H9 (cell line): ENCODE measurements at regions not wholly inside any gene's neighbourhood (a gene's known extent, or its start where the extent isn't known, plus 50 kb on each side); places are given as distances from the start of the nearest gene placed in this dataset.

Experiments used
- DNase-seq: peaks from one replicate; pipeline ENCODE4 v3.0.0-alpha.2; 2017
- H2AFZ ChIP-seq: one replicate; pipeline ENCODE4 v1.6.1; 2013; ENCODE audit warnings: mild to moderate bottlenecking, low read length, control low read depth, moderate library complexity
- H2AK5ac ChIP-seq: 2 replicates; pipeline ENCODE4 v1.6.1; 2013; ENCODE audit warnings: low read length, control low read depth, mixed read lengths; ENCODE audit not compliant: insufficient read length
- H2BK120ac ChIP-seq: one replicate; pipeline ENCODE4 v1.6.1; 2013; ENCODE audit warnings: low read depth, mild to moderate bottlenecking, low read length, control low read depth, inconsistent platforms; ENCODE audit not compliant: poor library complexity, severe bottlenecking
- H2BK12ac ChIP-seq: 2 replicates; pipeline ENCODE4 v1.6.1; 2013; ENCODE audit warnings: low read length, control low read depth, mixed read lengths, low read depth; ENCODE audit not compliant: insufficient read length
- H2BK15ac ChIP-seq: 2 replicates; pipeline ENCODE4 v1.6.1; 2013; ENCODE audit warnings: low read depth, low read length, control low read depth
- H2BK20ac ChIP-seq: one replicate; pipeline ENCODE4 v1.6.1; 2013; ENCODE audit warnings: low read depth, mild to moderate bottlenecking, low read length, control low read depth, inconsistent platforms; ENCODE audit not compliant: poor library complexity, severe bottlenecking
- H2BK5ac ChIP-seq: 2 replicates; pipeline ENCODE4 v1.6.1; 2013; ENCODE audit warnings: low read length, control low read depth, mixed read lengths; ENCODE audit not compliant: insufficient read length
- H3K14ac ChIP-seq: 2 replicates; pipeline ENCODE4 v1.6.1; 2013; ENCODE audit warnings: low read length, control low read depth; ENCODE audit not compliant: insufficient read depth
- H3K18ac ChIP-seq: 2 replicates; pipeline ENCODE4 v1.6.1; 2013; ENCODE audit warnings: low read depth, mild to moderate bottlenecking, mixed read lengths, low read length, control low read depth; ENCODE audit not compliant: insufficient read length
- H3K23ac ChIP-seq: 2 replicates; pipeline ENCODE4 v1.6.1; 2013; ENCODE audit warnings: low read length, control low read depth, mixed read lengths, low read depth; ENCODE audit not compliant: insufficient read length
- H3K23me2 ChIP-seq: 2 replicates; pipeline ENCODE4 v1.6.1; 2013; ENCODE audit warnings: low read depth, mild to moderate bottlenecking, mixed read lengths, low read length, control low read depth; ENCODE audit not compliant: insufficient read length, poor library complexity, severe bottlenecking
- H3K27ac ChIP-seq: 2 replicates; pipeline ENCODE4 v1.5.1; 2013; ENCODE audit warnings: low read length, control low read depth, mixed read lengths, low read depth; ENCODE audit not compliant: insufficient read length
- H3K27me3 ChIP-seq: 2 replicates; pipeline ENCODE4 v1.6.1; 2013; ENCODE audit warnings: low read length, control low read depth, inconsistent platforms; ENCODE audit not compliant: insufficient read depth
- H3K4ac ChIP-seq: 2 replicates; pipeline ENCODE4 v1.6.1; 2013; ENCODE audit warnings: low read depth, mild to moderate bottlenecking, control low read depth, inconsistent platforms, low read length, moderate library complexity
- H3K4me1 ChIP-seq: 2 replicates; pipeline ENCODE4 v1.6.1; 2013; ENCODE audit warnings: low read length, control low read depth, inconsistent platforms; ENCODE audit not compliant: insufficient read depth
- H3K4me2 ChIP-seq: 2 replicates; pipeline ENCODE4 v1.6.1; 2013; ENCODE audit warnings: low read length, control low read depth, mixed read lengths; ENCODE audit not compliant: insufficient read length, insufficient read depth
- H3K56ac ChIP-seq: 2 replicates; pipeline ENCODE4 v1.6.1; 2013; ENCODE audit warnings: low read depth, mild to moderate bottlenecking, mixed read lengths, low read length, control low read depth; ENCODE audit not compliant: insufficient read length
- H3K79me1 ChIP-seq: 2 replicates; pipeline ENCODE4 v1.6.1; 2013; ENCODE audit warnings: low read depth, mild to moderate bottlenecking, moderate library complexity, low read length, control low read depth, inconsistent platforms; ENCODE audit not compliant: insufficient read depth, poor library complexity, severe bottlenecking
- H3K79me2 ChIP-seq: 2 replicates; pipeline ENCODE4 v1.6.1; 2013; ENCODE audit warnings: low read length, control low read depth, inconsistent platforms; ENCODE audit not compliant: insufficient read depth
- H3K9ac ChIP-seq: 2 replicates; pipeline ENCODE4 v1.6.1; 2013; ENCODE audit warnings: low read length, control low read depth, mixed read lengths; ENCODE audit not compliant: insufficient read length; ENCODE audit errors: extremely low read depth
- H3K9me3 ChIP-seq: one replicate; pipeline ENCODE4 v1.6.1; 2013; ENCODE audit warnings: low read depth, low read length, inconsistent platforms; ENCODE audit not compliant: control insufficient read depth
- H3T11ph ChIP-seq: one replicate; pipeline ENCODE4 v1.6.1; 2013; ENCODE audit warnings: mild to moderate bottlenecking, low read length, control low read depth, inconsistent platforms
- H4K20me1 ChIP-seq: one replicate; pipeline ENCODE4 v1.6.1; 2013; ENCODE audit not compliant: control insufficient read depth, insufficient read length, insufficient read depth
- H4K5ac ChIP-seq: 2 replicates; pipeline ENCODE4 v1.6.1; 2013; ENCODE audit warnings: low read depth, mild to moderate bottlenecking, mixed read lengths, low read length, control low read depth; ENCODE audit not compliant: insufficient read length
- H4K8ac ChIP-seq: replicated peaks from 2 replicates; pipeline ENCODE4 v1.6.1; 2013; ENCODE audit warnings: low read length, control low read depth, mixed read lengths, low read depth; ENCODE audit not compliant: insufficient read length
- H4K91ac ChIP-seq: 2 replicates; pipeline ENCODE4 v1.6.1; 2013; ENCODE audit warnings: low read depth, mild to moderate bottlenecking, moderate library complexity, mixed read lengths, low read length, control low read depth; ENCODE audit not compliant: insufficient read length
- H3K27ac Mint-ChIP-seq, 3 experiments: 2 replicates in 2 of 3; 3 replicates in 1 of 3; pipeline ENCODE4 v1.8.0; 2020 to 2021; ENCODE audit warnings: mixed read lengths in 3 of 3, mild to moderate bottlenecking in 1 of 3, moderate library complexity in 1 of 3
- H3K27me3 Mint-ChIP-seq: 2 replicates; pipeline ENCODE4 v1.8.0; 2021; ENCODE audit warnings: low read depth, mild to moderate bottlenecking, moderate library complexity, mixed read lengths
- H3K36me3 Mint-ChIP-seq, 3 experiments: 2 replicates in 2 of 3; 3 replicates in 1 of 3; pipeline ENCODE4 v1.8.0; 2020 to 2021; ENCODE audit warnings: low read depth in 3 of 3, mixed read lengths in 3 of 3; ENCODE audit not compliant: insufficient read depth in 1 of 3
- H3K4me1 Mint-ChIP-seq, 2 experiments: 2 replicates each; pipeline ENCODE4 v1.8.0; 2020; ENCODE audit warnings: mixed read lengths in 2 of 2
- H3K4me3 Mint-ChIP-seq, 2 experiments: 2 replicates in 1 of 2; 3 replicates in 1 of 2; pipeline ENCODE4 v1.8.0; 2020 to 2021; ENCODE audit warnings: mild to moderate bottlenecking in 2 of 2, mixed read lengths in 2 of 2, moderate library complexity in 1 of 2
- H3K9me3 Mint-ChIP-seq, 2 experiments: 2 replicates in 1 of 2; 3 replicates in 1 of 2; pipeline ENCODE4 v1.8.0; 2020; ENCODE audit warnings: mild to moderate bottlenecking in 2 of 2, mixed read lengths in 2 of 2, moderate library complexity in 1 of 2
- CTCF ChIP-seq: fragments of 200-600 bp; sonication (generic); conservative IDR thresholded peaks from 3 replicates; pipeline ENCODE4 v1.8.0; 2021; ENCODE audit warnings: antibody characterized with exemption, mild to moderate bottlenecking
- WGBS: extraction: QIAGEN DNeasy Blood & Tissue Kit; methylation state at CpG from one replicate; pipeline ENCODE4 v1.1.7; 2013; ENCODE audit warnings: missing lambda C conversion rate, low lambda C conversion rate, mixed read lengths; ENCODE audit not compliant: insufficient read length; ENCODE audit errors: extremely low coverage; 5-methylcytosine and 5-hydroxymethylcytosine counted together

GRCh38 chr16:16972831-16973230 lies 497.9 kb downstream of the XYLT1 start:
- Histone ChIP-seq H3K4ac (no peak overlapping the region), H3K79me1 (no peaks in the 10 kb centered on the region), H2BK12ac (no peak overlapping the region), H2BK15ac (no peak overlapping the region), H3K79me2 (no peaks in the 10 kb centered on the region), H3K27me3 (no peaks in the 10 kb centered on the region), H3K14ac (no peak overlapping the region), H2AK5ac (no peak overlapping the region), H2BK20ac (no peak overlapping the region), H3K9me3 (no peaks in the 10 kb centered on the region), H4K5ac (no peak overlapping the region), H4K20me1 (no peaks in the 10 kb centered on the region), H3K9ac (no peak overlapping the region), H3K56ac (no peak overlapping the region), H4K8ac (no peak overlapping the region), H3K27ac (no peak overlapping the region), H3K4me2 (no peak overlapping the region), H3T11ph (no peak overlapping the region), H3K4me1 (no peaks in the 10 kb centered on the region), H2AFZ (no peak overlapping the region), H3K23me2 (no peaks in the 10 kb centered on the region), H2BK5ac (no peak overlapping the region), H3K23ac (no peak overlapping the region), H2BK120ac (no peak overlapping the region), H4K91ac (no peak overlapping the region), H3K18ac (no peak overlapping the region)
- H3K36me3 Mint-ChIP-seq, result no peaks in the 10 kb centered on the region; a peak in 1 of 7 replicates
- H3K27ac Mint-ChIP-seq, result no peak overlapping the region
- WGBS, result no CpG with 5 or more reads among the region's 4 CpGs
- TF ChIP-seq CTCF, result no peak
- H3K27me3 Mint-ChIP-seq, result no peaks in the 10 kb centered on the region; the same call in 1 of the 2 replicates
- peaks cover 0 to 3% of the 10 kb centered on the region in 2 experiments; a peak in 2 of 5 replicates for H3K9me3 Mint-ChIP-seq
- no peak for DNase-seq
- no peaks in the 10 kb centered on the region for H3K4me1 Mint-ChIP-seq
- no peak overlapping the region for H3K4me3 Mint-ChIP-seq
